GM23338 (cell line): ENCODE measurements at regions not wholly inside any gene's neighbourhood (a gene's known extent, or its start where the extent isn't known, plus 50 kb on each side); places are given as distances from the start of the nearest gene placed in this dataset.

ENCODE experiments used
- EZH2 ChIP-seq: fragments of 200-600 bp; sonication (generic); IDR thresholded peaks from one replicate; pipeline ENCODE4 v1.8.0; 2017; ENCODE audit warnings: antibody characterized with exemption, mild to moderate bottlenecking, low read depth; ENCODE audit not compliant: unreplicated experiment
- POLR2AphosphoS5 ChIP-seq: IDR thresholded peaks from 2 replicates; pipeline ENCODE4 v1.6.1; 2016; ENCODE audit warnings: antibody characterized with exemption, low read depth
- REST ChIP-seq: IDR thresholded peaks from one replicate; pipeline ENCODE4 v1.6.1; 2018; ENCODE audit warnings: antibody characterized with exemption; ENCODE audit not compliant: unreplicated experiment
- TF ChIP-seq, protein P1 (sequence below), 2 experiments: fragments of 200-600 bp in 1 of 2; sonication (generic) in 1 of 2; conservative IDR thresholded peaks; 2 replicates each; pipeline versions ENCODE4 v1.5.1 to v1.6.1; 2016 to 2017; ENCODE audit warnings: antibody characterized with exemption in 2 of 2, low read depth in 2 of 2, mild to moderate bottlenecking in 2 of 2, moderate library complexity in 1 of 2

DNA sequence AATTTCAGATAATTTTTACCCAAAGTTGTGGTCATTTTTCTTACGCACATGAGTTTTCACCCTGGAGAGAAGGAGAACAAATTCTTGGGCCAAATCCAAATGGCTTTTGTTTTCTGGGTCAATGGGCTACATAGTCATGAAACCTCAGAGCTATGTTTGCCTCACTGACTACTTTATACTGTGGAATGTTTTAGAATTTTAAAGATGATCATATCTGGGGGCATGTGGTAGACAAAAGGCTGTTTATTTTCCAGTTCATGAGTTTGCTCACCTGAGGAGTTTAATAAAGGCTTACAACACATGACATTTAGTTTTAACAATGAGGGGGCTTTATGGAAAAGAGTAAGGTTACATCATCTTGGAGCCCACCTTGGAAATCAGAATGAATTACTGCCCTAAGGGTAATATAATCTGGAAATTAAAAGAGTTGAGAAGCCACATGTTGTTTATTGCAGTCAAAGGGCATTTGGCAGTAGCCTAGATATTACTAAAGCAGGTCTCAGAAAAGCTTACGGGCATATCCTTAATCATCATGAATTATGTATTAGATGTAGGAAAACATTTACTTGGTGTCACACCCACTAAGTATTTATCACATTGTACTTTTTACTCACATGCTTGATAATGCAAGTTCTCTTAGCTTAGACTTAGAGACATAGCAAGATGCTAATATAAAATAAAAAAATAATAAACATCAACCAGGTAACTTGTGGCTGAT, 466.1 kb downstream of the EDEM1 start:
- TF ChIP-seq, protein P1, sequence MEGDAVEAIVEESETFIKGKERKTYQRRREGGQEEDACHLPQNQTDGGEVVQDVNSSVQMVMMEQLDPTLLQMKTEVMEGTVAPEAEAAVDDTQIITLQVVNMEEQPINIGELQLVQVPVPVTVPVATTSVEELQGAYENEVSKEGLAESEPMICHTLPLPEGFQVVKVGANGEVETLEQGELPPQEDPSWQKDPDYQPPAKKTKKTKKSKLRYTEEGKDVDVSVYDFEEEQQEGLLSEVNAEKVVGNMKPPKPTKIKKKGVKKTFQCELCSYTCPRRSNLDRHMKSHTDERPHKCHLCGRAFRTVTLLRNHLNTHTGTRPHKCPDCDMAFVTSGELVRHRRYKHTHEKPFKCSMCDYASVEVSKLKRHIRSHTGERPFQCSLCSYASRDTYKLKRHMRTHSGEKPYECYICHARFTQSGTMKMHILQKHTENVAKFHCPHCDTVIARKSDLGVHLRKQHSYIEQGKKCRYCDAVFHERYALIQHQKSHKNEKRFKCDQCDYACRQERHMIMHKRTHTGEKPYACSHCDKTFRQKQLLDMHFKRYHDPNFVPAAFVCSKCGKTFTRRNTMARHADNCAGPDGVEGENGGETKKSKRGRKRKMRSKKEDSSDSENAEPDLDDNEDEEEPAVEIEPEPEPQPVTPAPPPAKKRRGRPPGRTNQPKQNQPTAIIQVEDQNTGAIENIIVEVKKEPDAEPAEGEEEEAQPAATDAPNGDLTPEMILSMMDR (conservative IDR thresholded peaks at IDR 0.05; ENCODE audit: low read depth in 2 of 2), result no peak
- TF ChIP-seq REST (no peak), EZH2 (no peak), POLR2AphosphoS5 (no peak)
